GM21529 (cell line): ENCODE measurements at regions not wholly inside any gene's neighbourhood (a gene's known extent, or its start where the extent isn't known, plus 50 kb on each side); places are given as distances from the start of the nearest gene placed in this dataset.

ENCODE experiments used
- ATAC-seq: cut with Tn5 transposase; IDR thresholded peaks from one replicate; pipeline ENCODE4 v1.9.1; 2021; ENCODE audit not compliant: unreplicated experiment

GRCh38 chr14:86675059-86675458, 1145.1 kb downstream of the FLRT2 start:
- ATAC-seq: no peak

- no peak for ATAC-seq
Observed at GRCh38 chr14:86673523-86673969, 1143.6 kb downstream of the FLRT2 start.

- no peak for ATAC-seq
Observed at GRCh38 chr14:86672080-86672479, 1142.1 kb downstream of the FLRT2 start.

- ATAC-seq: no peak
Observed at GRCh38 chr14:86665975-86666374, 1136.0 kb downstream of the FLRT2 start.

GRCh38 chr14:86662334-86662733, 1132.4 kb downstream of the FLRT2 start:
- no peak for ATAC-seq

- ATAC-seq: no peak
Observed at GRCh38 chr14:86654558-86655184, 1124.7 kb downstream of the FLRT2 start.

GRCh38 chr14:86652526-86652925, 1122.6 kb downstream of the FLRT2 start:
- ATAC-seq: no peak

- no peak for ATAC-seq
Observed at GRCh38 chr14:86646696-86647690, 1117.0 kb downstream of the FLRT2 start.

GRCh38 chr14:86646125-86646524, 1116.2 kb downstream of the FLRT2 start:
- no peak for ATAC-seq

- no peak for ATAC-seq
Observed at GRCh38 chr14:86641310-86641709, 1111.4 kb downstream of the FLRT2 start.

GRCh38 chr14:86640288-86640687, 1110.3 kb downstream of the FLRT2 start:
- ATAC-seq: no peak

GRCh38 chr14:86639666-86640065, 1109.7 kb downstream of the FLRT2 start:
- no peak for ATAC-seq

- ATAC-seq: no peak
Observed at GRCh38 chr14:86639146-86639545, 1109.2 kb downstream of the FLRT2 start.

GRCh38 chr14:86627080-86627479, 1097.1 kb downstream of the FLRT2 start:
- ATAC-seq: no peak

- ATAC-seq: no peak
Observed at GRCh38 chr14:86626530-86626929, 1096.6 kb downstream of the FLRT2 start.

- no peak for ATAC-seq
Observed at GRCh38 chr14:86625637-86626036, 1095.7 kb downstream of the FLRT2 start.

- ATAC-seq: no peak
Observed at GRCh38 chr14:86619726-86620125, 1089.8 kb downstream of the FLRT2 start.

- ATAC-seq: no peak
Observed at GRCh38 chr14:86613786-86614185, 1083.8 kb downstream of the FLRT2 start.

- ATAC-seq: no peak
Observed at GRCh38 chr14:86613126-86613525, 1083.2 kb downstream of the FLRT2 start.

- no peak for ATAC-seq
Observed at GRCh38 chr14:86604561-86604960, 1074.6 kb downstream of the FLRT2 start.

- no peak for ATAC-seq
Observed at GRCh38 chr14:86602263-86602662, 1072.3 kb downstream of the FLRT2 start.

- no peak for ATAC-seq
Observed at GRCh38 chr14:86601813-86602212, 1071.9 kb downstream of the FLRT2 start.
